ENCODE measurements at regions not wholly inside any gene's neighbourhood (a gene's known extent, or its start where the extent isn't known, plus 50 kb on each side); places are given as distances from the start of the nearest gene placed in this dataset.

- TF ChIP-seq POLR2A (IDR thresholded peaks at IDR 0.05; ENCODE audit: low read depth, low read length), result no peak
- no peak for TF ChIP-seq CTCF (conservative IDR thresholded peaks at IDR 0.05; ENCODE audit: low read depth, low read length)
- no peak for TF ChIP-seq BHLHE40 (IDR thresholded peaks at IDR 0.05; ENCODE audit: low read depth, low read length)
- TF ChIP-seq SMC3 (IDR thresholded peaks at IDR 0.05; ENCODE audit: low read depth, low read length), result no peak
- TF ChIP-seq RCOR1 (IDR thresholded peaks at IDR 0.05; ENCODE audit: insufficient replicate concordance, low read length), result no peak
- TF ChIP-seq RFX5 (IDR thresholded peaks at IDR 0.05; ENCODE audit: low read depth, low read length), result no peak
Measured at GRCh38 chr18:61216051-61216450, 117.2 kb upstream of the CDH20 start.

Measured in IMR-90 (cell line).